K562 (cell line): ENCODE measurements at regions not wholly inside any gene's neighbourhood (a gene's known extent, or its start where the extent isn't known, plus 50 kb on each side); places are given as distances from the start of the nearest gene placed in this dataset.
A peak's percentile ranks its signal among the peaks of the same experiment; 100 is the strongest.

ENCODE experiments used
- ATAC-seq: fragments of 200-7000 bp; cut with Tn5 transposase; 3 replicates; pipeline ENCODE4 v1.9.1; 2020; ENCODE audit warnings: moderate library complexity
- BruUV-seq: library from RNA; stranded (reverse); fragments of 400-500 nt; replicated peaks from 2 replicates; lab custom pipeline; 2021; lab: Mats Ljungman, UMichigan
- CTCF ChIA-PET: fragments of 300-600 bp; formaldehyde crosslinking; extraction: SDS; loops from one replicate; lab custom pipeline; 2021; ENCODE audit warnings: low intra/inter-chr PET ratio; lab: Yijun Ruan, JAX
- POLR2A ChIA-PET: fragments of 300-600, 350-650 bp; sonication (Branson Sonifier 250); formaldehyde crosslinking; extraction: SDS; loops from one replicate; lab custom pipeline; 2021; ENCODE audit warnings: antibody characterized with exemption, inconsistent platforms; lab: Yijun Ruan, JAX
- DNase-seq, 4 experiments: peaks; one replicate each; pipeline versions ENCODE4 v3.0.0 to v3.0.0-alpha.2; 2011 to 2018; ENCODE audit warnings: low spot score in 3 of 4, mixed read lengths in 3 of 4; ENCODE audit errors: extremely low read depth in 1 of 4
- FAIRE-seq: peaks from 2 replicates; lab custom pipeline; 2011; peaks lifted over from hg19 to GRCh38; lab: Jason Lieb, UNC
- H2AFZ ChIP-seq: 2 replicates; pipeline ENCODE4 v1.6.0; 2011; ENCODE audit warnings: low read depth, low read length, control low read depth, inconsistent platforms
- H3K27ac ChIP-seq: fragments of 200-600 bp; 3 replicates; pipeline ENCODE4 v1.8.0; 2011; ENCODE audit warnings: low read depth, mild to moderate bottlenecking, control low read depth, inconsistent platforms, low read length, moderate library complexity, mixed read lengths; ENCODE audit errors: extremely low read depth
- H3K27me3 ChIP-seq, 2 experiments: fragments of 300-600 bp in 1 of 2; 2 replicates in 1 of 2; 3 replicates in 1 of 2; pipeline versions ENCODE4 v1.6.0 to v1.8.0; 2011; ENCODE audit warnings: inconsistent platforms in 2 of 2, low read length in 2 of 2, mild to moderate bottlenecking in 1 of 2, mixed read lengths in 1 of 2, moderate library complexity in 1 of 2; ENCODE audit not compliant: control insufficient read depth in 2 of 2, insufficient read depth in 2 of 2
- H3K36me3 ChIP-seq: fragments of 300-600 bp; 3 replicates; pipeline ENCODE4 v1.8.0; 2011; ENCODE audit warnings: mild to moderate bottlenecking, low read length, inconsistent platforms; ENCODE audit not compliant: control insufficient read depth, insufficient read depth
- H3K4me1 ChIP-seq, 2 experiments: fragments of 200-600 bp in 1 of 2; replicated peaks in 1 of 2; 2 replicates in 1 of 2; 3 replicates in 1 of 2; pipeline versions ENCODE4 v1.5.1 to v1.8.0; 2011; ENCODE audit warnings: inconsistent platforms in 2 of 2, low read length in 2 of 2, mild to moderate bottlenecking in 1 of 2, mixed read lengths in 1 of 2, moderate library complexity in 1 of 2; ENCODE audit not compliant: control insufficient read depth in 2 of 2, insufficient read depth in 2 of 2
- H3K4me2 ChIP-seq: 2 replicates; pipeline ENCODE4 v1.6.1; 2011; ENCODE audit warnings: low read length, control low read depth, inconsistent platforms, mixed read lengths; ENCODE audit not compliant: insufficient read depth
- H3K4me3 ChIP-seq: fragments of 200-600 bp; sonication (generic), shearing (Covaris generic); 2 replicates; pipeline ENCODE4 v1.5.1; 2016; ENCODE audit warnings: control low read depth, inconsistent platforms
- H3K79me2 ChIP-seq: fragments of 200-600 bp; 3 replicates; pipeline ENCODE4 v1.8.0; 2011; ENCODE audit warnings: low read length, inconsistent platforms; ENCODE audit not compliant: control insufficient read depth, insufficient read depth
- H3K9ac ChIP-seq, 2 experiments: 2 replicates each; pipeline versions ENCODE4 v1.6.0 to v1.6.1; 2011; ENCODE audit warnings: low read depth in 2 of 2, low read length in 2 of 2, control low read depth in 1 of 2, inconsistent platforms in 1 of 2, mild to moderate bottlenecking in 1 of 2, mixed read lengths in 1 of 2; ENCODE audit not compliant: insufficient read depth in 1 of 2
- H3K9me1 ChIP-seq: one replicate; pipeline ENCODE4 v1.6.0; 2011; ENCODE audit warnings: inconsistent platforms, mild to moderate bottlenecking, low read length, moderate library complexity; ENCODE audit not compliant: control insufficient read depth, insufficient read depth
- H3K9me3 ChIP-seq: replicated peaks from 2 replicates; pipeline ENCODE4 v1.5.1; 2011; ENCODE audit warnings: low read depth, low read length, inconsistent platforms; ENCODE audit not compliant: control insufficient read depth, insufficient read depth
- H4K20me1 ChIP-seq: replicated peaks from 2 replicates; pipeline ENCODE4 v1.6.1; 2011; ENCODE audit warnings: low read length, inconsistent platforms, mixed read lengths; ENCODE audit not compliant: control insufficient read depth, insufficient read depth
- IFI16 ChIP-seq: fragments of 250-450 bp; sonication (Bioruptor Pico); IDR thresholded peaks from 2 replicates; pipeline ENCODE4 v2.1.2; 2022; ENCODE audit warnings: mild to moderate bottlenecking, inconsistent platforms
- KDM4B ChIP-seq, 2 experiments: fragments of 450-650 bp in 1 of 2; sonication (generic) in 1 of 2; IDR thresholded peaks; 2 replicates each; pipeline ENCODE4 v1.6.1; 2016 to 2017; ENCODE audit warnings: borderline replicate concordance in 2 of 2, antibody characterized with exemption in 1 of 2, low read depth in 1 of 2, mild to moderate bottlenecking in 1 of 2
- SNIP1 ChIP-seq: fragments of 450-650 bp; IDR thresholded peaks from 2 replicates; pipeline ENCODE4 v1.7.1; 2017; ENCODE audit warnings: low read depth, mild to moderate bottlenecking
- ZNF146 ChIP-seq: IDR thresholded peaks from one replicate; pipeline ENCODE4 v1.6.1; 2018; ENCODE audit warnings: missing compliant biosample characterization; ENCODE audit not compliant: unreplicated experiment
- ZNF507 ChIP-seq: conservative IDR thresholded peaks from 2 replicates; pipeline ENCODE4 v1.6.1; 2017; ENCODE audit warnings: missing genetic modification characterization, missing compliant biosample characterization
- WGBS: fragments of 100-300 bp; shearing (Covaris generic); methylation state at CpG from one replicate; pipeline ENCODE4 v1.1.6; 2016; ENCODE audit warnings: low coverage, mixed read lengths; ENCODE audit not compliant: insufficient coverage; ENCODE audit errors: missing lambda C conversion rate; 5-methylcytosine and 5-hydroxymethylcytosine counted together
- in situ Hi-C: fragments of 300-500 bp; cut with MboI; formaldehyde crosslinking; loops from 4 replicates; pipeline ENCODE4 v1.15.0; 2018; ENCODE audit warnings: inconsistent platforms, mixed read lengths
- intact Hi-C: fragments of 100-400 bp; cut with micrococcal nuclease; formaldehyde crosslinking; loops from 2 replicates; pipeline ENCODE4 v1.14.2; 2022
- TF ChIP-seq, protein P1 (sequence below): sonication (generic); formaldehyde crosslinking; IDR thresholded peaks from 2 replicates; pipeline ENCODE4 v1.8.0; 2023; ENCODE audit warnings: mild to moderate bottlenecking, missing genetic modification reagents
- TF ChIP-seq, protein P2 (sequence below): sonication (generic); formaldehyde crosslinking; IDR thresholded peaks from 2 replicates; pipeline ENCODE4 v1.9.0; 2022; ENCODE audit warnings: mild to moderate bottlenecking, missing genetic modification reagents
- TF ChIP-seq, protein P3 (sequence below): fragments of 450-650 bp; IDR thresholded peaks from 2 replicates; pipeline ENCODE4 v1.6.1; 2018; ENCODE audit not compliant: partially characterized antibody
- TF ChIP-seq, protein P4 (sequence below): sonication (generic); formaldehyde crosslinking; IDR thresholded peaks from 2 replicates; pipeline ENCODE4 v1.5.0; 2020; ENCODE audit warnings: missing genetic modification reagents

DNA sequence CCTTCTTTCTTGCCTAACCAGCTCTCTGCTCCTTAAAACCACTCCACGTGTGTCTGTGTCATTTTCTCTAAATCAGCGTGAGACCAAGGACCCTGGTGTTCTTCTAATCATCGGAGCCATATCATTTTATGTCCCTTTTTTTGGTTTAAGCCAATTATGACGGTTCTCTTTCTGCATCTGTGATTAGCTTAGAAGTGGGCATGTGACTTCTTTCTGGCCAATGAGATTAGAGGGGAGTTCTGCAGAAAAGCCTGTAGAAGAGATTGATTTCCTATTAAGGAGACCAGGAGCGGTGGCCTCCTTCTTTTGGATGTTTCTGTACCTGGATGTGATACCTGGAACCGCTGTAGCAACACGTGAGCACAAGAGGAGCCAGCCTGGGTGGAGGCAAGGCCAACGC, 97.5 kb upstream of the PABPC3 start:
- ATAC-seq (no peak), DNase-seq (no peak), FAIRE-seq (no peak)
- no peaks in the 10 kb centered on the region for H3K36me3 ChIP-seq
- intact Hi-C loops (loop anchor here (5.0 kb wide), 1 partner anchor 306 kb away; no protein-coding TSS in a partner anchor), in situ Hi-C loops (loop anchor here (25.0 kb wide), 1 partner anchor 261 kb away; no protein-coding TSS in a partner anchor)
- H3K4me3 ChIP-seq, result no peak overlapping the region
- no peak overlapping the region for H3K4me2 ChIP-seq
- no peaks in the 10 kb centered on the region for H3K9me1 ChIP-seq
- H4K20me1 ChIP-seq, result no peaks in the 10 kb centered on the region
- no peak overlapping the region for H3K9ac ChIP-seq
- no peaks in the 10 kb centered on the region for H3K79me2 ChIP-seq
- POLR2A ChIA-PET, result no interaction called here
- no peaks in the 10 kb centered on the region for H3K4me1 ChIP-seq
- peaks cover 0 to 8% of the 10 kb centered on the region in 2 experiments; a peak in 1 of 5 replicates for H3K27me3 ChIP-seq
- no TSS peak for BruUV-seq
- no peaks in the 10 kb centered on the region for H3K9me3 ChIP-seq
- no peak overlapping the region for H3K27ac ChIP-seq
- H2AFZ ChIP-seq, result no peak overlapping the region
- WGBS, result 10% methylated on average over 7 of the region's 8 CpGs
- CTCF ChIA-PET, result interaction anchor here (1.6 to 1.7 kb wide), 2 partner anchors 307 to 314 kb away, joined by 4 to 6 read pairs; no protein-coding TSS in a partner anchor
- TF ChIP-seq ZNF146 (no peak), KDM4B (IDR thresholded peaks at IDR 0.05; ENCODE audit: borderline replicate concordance in 2 of 2, low read depth in 1 of 2) (no peak), IFI16 (no peak), SNIP1 (no peak), ZNF507 (tag) (no peak)
- TF ChIP-seq, protein P1, sequence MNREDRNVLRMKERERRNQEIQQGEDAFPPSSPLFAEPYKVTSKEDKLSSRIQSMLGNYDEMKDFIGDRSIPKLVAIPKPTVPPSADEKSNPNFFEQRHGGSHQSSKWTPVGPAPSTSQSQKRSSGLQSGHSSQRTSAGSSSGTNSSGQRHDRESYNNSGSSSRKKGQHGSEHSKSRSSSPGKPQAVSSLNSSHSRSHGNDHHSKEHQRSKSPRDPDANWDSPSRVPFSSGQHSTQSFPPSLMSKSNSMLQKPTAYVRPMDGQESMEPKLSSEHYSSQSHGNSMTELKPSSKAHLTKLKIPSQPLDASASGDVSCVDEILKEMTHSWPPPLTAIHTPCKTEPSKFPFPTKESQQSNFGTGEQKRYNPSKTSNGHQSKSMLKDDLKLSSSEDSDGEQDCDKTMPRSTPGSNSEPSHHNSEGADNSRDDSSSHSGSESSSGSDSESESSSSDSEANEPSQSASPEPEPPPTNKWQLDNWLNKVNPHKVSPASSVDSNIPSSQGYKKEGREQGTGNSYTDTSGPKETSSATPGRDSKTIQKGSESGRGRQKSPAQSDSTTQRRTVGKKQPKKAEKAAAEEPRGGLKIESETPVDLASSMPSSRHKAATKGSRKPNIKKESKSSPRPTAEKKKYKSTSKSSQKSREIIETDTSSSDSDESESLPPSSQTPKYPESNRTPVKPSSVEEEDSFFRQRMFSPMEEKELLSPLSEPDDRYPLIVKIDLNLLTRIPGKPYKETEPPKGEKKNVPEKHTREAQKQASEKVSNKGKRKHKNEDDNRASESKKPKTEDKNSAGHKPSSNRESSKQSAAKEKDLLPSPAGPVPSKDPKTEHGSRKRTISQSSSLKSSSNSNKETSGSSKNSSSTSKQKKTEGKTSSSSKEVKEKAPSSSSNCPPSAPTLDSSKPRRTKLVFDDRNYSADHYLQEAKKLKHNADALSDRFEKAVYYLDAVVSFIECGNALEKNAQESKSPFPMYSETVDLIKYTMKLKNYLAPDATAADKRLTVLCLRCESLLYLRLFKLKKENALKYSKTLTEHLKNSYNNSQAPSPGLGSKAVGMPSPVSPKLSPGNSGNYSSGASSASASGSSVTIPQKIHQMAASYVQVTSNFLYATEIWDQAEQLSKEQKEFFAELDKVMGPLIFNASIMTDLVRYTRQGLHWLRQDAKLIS (CRISPR knock-in tag), result no peak
- TF ChIP-seq, protein P2, sequence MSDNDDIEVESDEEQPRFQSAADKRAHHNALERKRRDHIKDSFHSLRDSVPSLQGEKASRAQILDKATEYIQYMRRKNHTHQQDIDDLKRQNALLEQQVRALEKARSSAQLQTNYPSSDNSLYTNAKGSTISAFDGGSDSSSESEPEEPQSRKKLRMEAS (CRISPR knock-in tag), result no peak
- TF ChIP-seq, protein P3, sequence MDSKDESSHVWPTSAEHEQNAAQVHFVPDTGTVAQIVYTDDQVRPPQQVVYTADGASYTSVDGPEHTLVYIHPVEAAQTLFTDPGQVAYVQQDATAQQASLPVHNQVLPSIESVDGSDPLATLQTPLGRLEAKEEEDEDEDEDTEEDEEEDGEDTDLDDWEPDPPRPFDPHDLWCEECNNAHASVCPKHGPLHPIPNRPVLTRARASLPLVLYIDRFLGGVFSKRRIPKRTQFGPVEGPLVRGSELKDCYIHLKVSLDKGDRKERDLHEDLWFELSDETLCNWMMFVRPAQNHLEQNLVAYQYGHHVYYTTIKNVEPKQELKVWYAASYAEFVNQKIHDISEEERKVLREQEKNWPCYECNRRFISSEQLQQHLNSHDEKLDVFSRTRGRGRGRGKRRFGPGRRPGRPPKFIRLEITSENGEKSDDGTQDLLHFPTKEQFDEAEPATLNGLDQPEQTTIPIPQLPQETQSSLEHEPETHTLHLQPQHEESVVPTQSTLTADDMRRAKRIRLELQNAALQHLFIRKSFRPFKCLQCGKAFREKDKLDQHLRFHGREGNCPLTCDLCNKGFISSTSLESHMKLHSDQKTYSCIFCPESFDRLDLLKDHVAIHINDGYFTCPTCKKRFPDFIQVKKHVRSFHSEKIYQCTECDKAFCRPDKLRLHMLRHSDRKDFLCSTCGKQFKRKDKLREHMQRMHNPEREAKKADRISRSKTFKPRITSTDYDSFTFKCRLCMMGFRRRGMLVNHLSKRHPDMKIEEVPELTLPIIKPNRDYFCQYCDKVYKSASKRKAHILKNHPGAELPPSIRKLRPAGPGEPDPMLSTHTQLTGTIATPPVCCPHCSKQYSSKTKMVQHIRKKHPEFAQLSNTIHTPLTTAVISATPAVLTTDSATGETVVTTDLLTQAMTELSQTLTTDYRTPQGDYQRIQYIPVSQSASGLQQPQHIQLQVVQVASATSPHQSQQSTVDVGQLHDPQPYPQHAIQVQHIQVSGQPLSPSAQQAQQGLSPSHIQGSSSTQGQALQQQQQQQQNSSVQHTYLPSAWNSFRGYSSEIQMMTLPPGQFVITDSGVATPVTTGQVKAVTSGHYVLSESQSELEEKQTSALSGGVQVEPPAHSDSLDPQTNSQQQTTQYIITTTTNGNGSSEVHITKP, result peak; percentile 70
- TF ChIP-seq, protein P4, sequence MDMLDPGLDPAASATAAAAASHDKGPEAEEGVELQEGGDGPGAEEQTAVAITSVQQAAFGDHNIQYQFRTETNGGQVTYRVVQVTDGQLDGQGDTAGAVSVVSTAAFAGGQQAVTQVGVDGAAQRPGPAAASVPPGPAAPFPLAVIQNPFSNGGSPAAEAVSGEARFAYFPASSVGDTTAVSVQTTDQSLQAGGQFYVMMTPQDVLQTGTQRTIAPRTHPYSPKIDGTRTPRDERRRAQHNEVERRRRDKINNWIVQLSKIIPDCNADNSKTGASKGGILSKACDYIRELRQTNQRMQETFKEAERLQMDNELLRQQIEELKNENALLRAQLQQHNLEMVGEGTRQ, result peak; percentile 55; the same call in 1 of the 2 replicates
